HG03469 (cell line): ENCODE measurements at regions not wholly inside any gene's neighbourhood (a gene's known extent, or its start where the extent isn't known, plus 50 kb on each side); places are given as distances from the start of the nearest gene placed in this dataset.

Source experiments
- ATAC-seq: cut with Tn5 transposase; IDR thresholded peaks from one replicate; pipeline ENCODE4 v1.9.1; 2021; ENCODE audit warnings: mild to moderate bottlenecking, moderate library complexity, moderate number of reproducible peaks; ENCODE audit not compliant: unreplicated experiment

DNA sequence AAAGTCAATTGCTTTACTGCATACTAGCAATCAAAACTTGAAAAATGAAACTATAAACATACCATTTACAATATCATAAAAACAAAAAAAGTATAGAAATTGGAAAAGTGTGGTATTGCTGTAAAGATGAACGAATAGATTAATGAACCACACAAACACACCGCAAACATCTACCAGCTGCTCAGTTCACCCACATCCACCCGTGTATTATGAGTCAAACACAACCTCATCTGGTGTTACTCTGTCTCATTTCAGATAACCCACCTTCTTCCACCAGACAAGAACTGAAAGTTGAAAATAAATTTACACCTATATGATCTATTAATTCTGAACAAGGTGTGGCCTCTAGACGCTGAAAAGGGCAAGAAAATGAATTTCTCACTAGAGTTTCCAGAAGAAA is 53.3 kb downstream of the BLID start:
- no peak for ATAC-seq

DNA sequence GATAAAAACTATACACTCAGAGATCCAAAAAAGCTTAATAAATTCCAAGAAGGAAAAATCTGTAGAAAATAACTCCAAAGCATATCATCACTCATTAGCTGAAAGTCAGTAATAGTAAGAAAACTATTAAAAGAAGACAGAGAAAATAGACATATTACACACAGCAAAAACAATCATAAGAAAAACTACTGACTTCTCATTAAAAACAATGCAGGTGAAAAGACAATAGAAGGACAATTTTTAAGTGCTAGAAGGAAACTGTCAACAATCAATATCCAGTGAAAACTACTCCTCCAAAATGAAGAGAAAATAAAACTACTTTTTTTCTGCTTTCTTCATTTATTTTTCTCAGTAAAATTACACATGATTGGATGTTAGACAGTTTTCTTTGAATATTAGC is 56.5 kb downstream of the BLID start:
- ATAC-seq = no peak

DNA sequence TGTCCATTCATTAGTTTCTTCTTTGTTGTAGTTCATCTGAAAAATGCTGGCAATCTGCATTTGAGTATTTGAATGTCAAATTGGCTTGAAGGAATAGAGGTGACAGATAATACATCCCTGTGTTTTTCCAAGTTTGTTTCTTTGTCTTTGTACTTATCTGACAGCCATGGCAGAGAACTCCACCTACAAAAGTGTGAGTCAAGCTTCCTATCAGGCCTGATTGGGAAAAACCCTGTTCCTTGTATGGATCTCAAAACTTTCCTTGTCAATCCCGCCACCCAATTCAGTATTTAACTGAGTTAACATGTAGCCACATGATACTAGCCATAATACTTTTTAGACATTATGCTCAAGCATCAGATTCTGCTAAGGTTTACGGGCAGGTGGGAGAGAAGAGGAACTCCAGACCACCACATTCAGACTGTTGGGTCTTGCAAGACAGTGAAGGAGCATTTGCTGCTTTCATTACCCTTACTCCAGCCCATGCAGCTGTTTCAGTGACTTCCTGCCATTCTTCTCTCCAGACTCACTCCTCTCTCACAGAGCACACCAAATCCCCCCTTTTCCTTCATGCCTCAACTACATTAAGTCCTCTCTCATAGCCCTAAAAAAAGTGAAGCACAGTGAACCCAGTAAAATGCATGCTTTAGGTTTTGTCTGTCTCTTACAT is 65.9 kb downstream of the BLID start:
- ATAC-seq = no peak

DNA sequence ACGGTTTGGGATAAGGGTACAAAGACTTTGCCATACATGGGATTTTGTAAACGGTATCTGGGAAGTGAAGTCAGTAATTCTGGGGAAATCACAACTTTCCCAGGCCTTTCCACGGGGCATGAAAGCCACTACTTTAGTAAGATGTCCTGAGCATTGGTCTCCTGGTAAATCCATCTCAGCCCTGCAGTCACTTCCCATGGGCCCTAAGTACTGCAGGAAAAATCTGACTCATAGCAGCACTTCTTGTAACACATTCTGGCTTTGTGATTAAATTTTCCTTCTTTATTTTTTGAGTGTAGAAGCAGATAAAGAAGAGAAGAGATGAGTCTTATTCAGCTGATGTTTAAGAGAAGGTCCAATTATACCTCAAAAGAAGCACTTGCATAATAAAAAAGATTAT is 67.6 kb downstream of the BLID start:
- ATAC-seq = no peak

DNA sequence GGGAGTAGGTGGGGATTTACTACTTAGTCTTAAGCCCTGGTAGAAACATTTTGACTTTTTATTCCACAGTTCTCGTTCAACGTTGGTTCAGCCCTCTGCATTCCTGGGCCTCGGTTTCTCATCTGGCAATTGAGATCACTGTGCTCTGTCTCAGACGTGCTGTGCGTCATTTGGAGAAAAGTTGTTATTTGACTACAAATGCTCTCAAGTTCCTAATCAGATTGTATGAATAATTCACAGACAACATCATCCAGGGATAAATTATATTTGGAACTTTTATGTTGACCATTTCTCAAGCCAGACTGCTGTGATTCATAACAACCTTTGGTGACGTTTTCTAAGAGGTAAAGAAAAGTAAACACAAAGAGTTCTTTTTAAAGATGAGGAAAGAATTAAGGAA is 69.2 kb downstream of the BLID start:
- ATAC-seq = no peak

DNA sequence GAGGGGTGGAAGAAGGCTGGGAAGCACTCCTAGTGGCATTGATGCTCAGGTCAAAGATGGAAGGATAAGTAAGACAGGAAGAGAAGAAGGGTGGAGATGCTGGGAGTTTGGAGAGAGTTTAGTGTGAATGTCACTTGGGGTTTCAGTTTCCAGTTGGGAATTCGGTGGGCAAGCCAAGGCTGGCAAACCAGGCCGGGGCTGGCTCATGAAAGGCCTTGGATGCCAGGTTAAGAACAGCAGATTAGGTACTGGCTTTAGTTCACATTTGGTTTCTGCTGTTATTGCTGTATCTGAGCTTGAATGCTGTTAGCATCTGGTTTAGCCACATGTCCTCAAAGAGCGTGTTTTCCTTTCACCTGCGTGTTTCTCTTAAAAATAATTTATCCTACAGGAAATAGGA is 69.6 kb downstream of the BLID start:
- no peak for ATAC-seq

DNA sequence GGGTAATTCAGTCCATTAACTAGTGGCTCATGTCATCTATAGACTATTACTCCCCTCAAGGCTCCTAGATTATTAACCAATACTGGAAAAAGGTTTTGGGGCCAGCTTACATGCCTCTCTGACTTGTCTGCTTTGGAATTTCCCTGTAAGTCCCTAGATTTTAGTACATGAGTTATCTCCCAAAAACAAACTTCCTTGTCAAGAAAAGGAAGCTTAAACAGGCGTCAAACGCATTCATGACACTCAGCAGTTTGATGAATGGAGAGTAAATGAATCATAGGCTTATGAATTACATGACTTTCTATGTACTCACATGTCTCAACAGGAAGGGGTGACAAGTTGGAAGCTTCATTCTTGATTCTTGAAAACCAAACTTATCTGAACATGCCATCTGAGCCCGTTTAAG is 70.8 kb downstream of the BLID start:
- no peak for ATAC-seq

DNA sequence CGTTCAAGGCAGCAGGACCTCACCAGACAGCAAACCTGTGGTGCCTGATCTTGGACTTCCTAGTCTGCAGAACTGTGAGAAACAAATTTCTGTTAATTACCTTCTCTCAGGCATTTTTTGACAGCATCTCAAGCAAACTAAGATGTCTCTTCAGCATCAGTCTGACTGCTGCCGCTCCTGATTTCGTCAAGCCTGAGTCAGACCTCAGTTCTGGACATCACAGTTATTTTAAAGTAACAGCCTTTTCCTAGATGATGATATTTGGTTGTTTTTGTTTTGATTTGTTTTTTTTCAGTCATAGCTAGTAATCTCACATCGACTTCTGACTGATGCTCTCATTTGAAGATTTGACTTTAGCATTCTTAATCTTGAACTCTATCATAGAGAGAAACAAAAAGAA is 71.9 kb downstream of the BLID start:
- no peak for ATAC-seq

DNA sequence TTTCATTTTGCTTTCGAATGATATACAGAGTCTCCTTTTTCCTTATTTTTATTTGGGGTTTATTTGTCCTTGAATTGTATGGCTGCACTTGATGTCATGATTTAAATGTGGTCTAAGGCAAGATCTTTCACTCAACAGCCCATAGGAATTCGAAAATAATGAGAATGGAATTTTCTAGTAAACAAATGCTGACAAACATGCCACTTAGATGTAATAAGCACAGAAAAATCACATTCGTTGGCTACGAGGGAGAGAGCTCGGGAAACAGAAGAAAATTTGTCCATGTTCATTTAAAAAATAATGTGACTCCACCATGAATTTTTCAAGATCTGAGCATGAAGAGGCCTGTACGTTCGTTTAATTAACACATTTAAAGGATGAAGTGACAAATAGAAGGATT is 73.0 kb downstream of the BLID start:
- no peak for ATAC-seq

DNA sequence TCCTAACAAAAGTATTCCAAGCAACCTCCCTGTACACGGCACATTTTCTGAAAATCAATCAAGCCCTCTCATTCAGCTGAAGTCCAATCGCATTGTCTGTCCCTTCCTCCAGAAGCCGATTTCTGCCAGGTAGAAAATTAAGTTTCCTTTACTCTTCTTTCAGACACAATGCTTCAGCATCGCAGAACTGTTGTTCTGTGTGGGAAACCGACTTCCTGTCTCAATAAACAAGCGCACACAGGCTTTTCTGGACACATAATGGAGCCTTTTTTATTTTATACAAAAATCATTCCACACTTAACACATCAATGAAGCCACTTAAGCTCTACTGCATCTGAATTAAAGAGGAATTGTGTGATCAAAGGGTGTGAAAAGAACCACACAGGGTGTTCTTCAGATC is 75.6 kb downstream of the BLID start:
- ATAC-seq = no peak

DNA sequence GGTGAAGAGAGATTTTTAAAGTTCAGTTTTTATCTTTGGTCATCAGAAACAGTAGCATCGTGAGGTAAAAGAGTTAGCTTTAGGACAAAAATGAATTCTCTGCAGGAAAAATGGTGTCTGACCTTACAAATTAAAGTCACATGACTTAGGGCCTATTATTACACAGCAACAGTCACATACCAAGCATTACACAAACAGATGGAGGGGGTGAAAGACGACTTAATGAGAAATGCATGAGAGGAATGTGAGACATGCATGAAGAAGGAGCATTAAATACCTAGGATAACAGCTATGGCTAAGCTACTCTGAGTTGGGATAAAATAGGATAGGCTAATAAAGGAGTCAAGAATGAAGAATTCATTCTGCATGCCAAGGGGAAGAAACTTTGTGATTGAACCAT is 77.5 kb downstream of the BLID start:
- no peak for ATAC-seq

DNA sequence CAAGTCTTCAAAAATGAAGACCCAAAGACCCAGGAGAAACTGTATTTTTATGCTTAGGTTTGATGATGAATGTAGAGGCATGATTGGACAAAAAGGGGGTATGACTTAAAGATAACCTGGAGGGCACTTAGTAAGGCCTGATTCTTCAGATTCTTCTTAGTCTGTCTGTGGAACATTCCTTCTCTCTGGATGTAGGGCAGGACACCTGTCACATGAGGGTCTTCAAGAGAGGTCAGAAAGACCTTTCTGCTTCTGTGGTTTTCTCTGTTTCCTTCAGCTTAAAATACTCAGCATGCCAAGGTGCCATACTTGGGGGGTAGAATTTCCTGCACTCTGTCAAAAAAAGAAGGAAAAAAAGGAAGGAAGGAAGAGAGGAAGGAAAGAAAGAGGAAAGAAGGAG is 78.1 kb downstream of the BLID start:
- ATAC-seq = no peak

DNA sequence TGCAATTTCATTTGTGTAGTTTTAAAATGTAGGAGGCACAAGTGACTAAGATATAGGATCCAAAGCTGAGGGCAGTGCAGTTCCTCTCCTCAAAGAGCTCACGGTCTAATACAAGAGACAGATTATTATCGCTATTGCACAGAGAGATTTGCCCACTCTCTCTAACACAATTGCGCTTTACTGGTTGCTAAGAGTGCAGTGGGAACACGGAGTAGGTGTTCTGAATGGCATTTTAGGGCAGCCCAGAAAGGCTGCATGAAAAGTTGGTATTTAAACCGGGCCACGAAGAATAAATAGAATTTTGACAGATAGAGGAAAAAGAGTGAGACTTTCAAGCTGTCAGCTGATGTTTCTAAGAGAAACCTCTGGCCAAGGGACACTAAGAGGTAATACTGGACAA is 79.5 kb downstream of the BLID start:
- no peak for ATAC-seq

DNA sequence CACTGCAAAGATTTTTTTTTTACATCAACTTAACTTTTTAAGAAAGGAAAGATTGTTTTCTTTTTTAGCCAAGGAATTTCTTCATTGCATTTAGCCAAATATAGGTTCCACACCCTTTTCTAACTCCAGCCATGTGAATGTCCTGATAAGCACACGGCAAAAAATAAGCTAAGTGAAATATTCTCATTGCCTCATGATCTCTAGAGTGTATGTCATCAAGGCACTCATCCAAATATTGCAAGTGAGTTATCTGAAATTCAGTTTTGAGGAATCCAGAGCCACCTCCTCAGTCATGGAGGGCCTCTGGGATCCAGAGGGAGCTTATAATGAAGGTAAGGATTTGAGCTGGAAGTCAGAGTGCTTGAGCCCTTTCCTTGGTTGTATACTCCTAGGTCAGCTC is 80.0 kb downstream of the BLID start:
- ATAC-seq = no peak

DNA sequence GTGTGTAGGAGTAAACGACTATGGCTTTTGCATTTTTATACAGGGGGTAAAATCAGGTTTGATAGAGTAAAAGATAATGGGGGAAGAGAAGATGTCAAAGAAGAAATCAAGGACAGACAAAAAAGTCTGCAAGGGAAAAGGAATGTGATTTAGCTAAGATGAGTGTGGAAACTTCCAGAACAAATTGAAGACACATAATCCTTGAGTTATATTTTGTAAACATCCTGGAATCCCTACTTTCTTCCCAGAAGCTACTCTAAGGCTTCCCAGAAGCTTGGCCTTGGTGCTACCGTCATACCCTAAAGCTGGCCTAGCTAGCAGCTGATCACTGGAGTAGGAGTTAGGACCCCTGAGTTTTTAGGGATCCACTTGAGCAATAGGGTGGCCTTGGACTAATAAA is 82.4 kb downstream of the BLID start:
- ATAC-seq = no peak

DNA sequence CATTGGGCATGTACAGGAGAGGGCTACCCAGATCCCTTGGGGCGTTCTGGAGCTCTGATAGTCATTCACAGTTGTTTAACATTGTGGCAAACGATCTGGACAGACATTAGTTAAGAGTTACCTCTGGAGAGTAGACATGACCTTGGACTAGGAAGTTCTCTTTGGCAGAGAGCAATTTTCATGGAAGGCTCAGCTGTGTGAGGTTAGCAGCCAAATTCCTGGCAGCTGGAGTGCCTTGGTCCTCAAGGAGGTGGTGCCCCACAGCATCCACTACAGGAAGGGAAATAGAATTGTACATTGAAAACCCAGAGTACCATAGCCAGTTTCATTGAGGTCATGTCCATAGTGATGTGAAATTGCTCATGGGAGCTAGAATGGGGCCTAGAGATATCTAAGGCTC is 82.8 kb downstream of the BLID start:
- no peak for ATAC-seq

DNA sequence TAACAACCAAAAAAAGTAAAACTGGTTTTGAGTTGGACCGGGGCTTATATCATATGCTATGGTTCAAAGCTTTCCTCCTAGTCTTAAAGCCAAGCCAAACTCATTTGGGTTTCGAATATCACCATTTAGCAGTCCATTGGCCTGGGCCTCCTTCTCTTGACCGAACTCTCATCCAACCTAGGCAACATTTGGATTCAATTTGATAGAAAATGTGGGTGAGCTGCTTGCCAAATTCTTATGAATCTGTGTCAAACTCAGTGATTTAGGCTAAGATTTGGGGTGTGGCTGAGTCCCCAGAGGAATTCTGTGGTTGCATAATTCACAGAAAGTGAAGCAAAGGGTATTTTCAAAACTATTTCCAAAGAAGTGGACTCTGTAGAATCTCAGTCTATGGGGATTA is 83.7 kb downstream of the BLID start:
- no peak for ATAC-seq

DNA sequence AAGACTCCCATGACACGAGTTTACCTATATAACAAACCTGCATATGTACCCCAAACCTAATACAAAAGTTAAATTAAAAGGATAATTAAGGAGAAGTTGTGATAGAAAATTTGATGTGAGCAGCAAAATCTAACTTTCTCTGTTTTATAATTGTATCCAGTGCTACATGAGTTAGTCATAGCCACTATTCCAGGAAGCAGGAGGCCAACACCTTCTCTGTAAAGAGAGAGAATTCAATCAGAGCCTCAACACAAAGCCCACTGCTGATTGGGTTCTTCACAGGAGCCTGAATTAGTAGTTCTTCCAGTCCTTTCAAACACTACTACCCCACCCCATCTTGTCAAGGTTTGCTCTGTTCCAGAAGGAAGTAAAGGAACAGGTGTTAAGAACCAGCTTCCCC is 84.2 kb downstream of the BLID start:
- no peak for ATAC-seq

DNA sequence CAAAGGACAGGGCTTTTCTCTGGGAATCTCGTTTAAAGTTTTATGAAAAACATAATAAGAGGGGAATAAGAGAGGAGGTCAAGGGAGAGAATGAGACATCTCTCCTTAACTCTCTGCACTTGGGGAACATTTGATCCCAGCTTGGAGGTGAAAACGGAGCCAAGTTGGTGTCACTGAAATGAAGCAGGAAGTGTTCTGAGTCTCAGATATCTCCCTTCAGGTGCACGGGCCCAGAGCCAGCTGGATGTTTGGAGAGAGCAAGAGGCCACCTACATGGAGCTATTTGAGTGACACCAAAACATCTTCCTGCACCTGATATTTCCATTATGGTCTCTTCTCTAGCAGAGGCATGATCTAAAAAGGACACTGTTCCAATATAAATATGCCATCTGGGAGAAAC is 85.7 kb downstream of the BLID start:
- ATAC-seq = no peak

DNA sequence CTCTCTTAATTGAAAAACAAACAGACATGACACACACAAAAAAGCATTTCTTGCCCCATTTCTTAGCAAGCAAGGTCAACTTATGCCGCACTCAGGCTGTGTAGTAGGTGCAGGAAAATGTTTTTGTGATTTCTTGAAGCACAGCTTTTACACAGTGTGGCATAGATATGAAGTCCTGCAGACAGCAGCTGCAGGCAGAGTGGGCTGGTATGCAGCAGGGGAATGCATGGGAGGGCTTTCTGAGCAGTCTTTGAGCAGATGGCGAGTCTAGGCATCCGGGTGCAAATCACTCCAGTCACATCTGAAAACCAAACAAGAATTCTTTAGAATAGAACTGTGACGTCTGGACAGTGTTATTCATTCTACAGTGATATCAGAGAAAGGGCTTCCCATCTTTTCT is 87.5 kb downstream of the BLID start:
- no peak for ATAC-seq

DNA sequence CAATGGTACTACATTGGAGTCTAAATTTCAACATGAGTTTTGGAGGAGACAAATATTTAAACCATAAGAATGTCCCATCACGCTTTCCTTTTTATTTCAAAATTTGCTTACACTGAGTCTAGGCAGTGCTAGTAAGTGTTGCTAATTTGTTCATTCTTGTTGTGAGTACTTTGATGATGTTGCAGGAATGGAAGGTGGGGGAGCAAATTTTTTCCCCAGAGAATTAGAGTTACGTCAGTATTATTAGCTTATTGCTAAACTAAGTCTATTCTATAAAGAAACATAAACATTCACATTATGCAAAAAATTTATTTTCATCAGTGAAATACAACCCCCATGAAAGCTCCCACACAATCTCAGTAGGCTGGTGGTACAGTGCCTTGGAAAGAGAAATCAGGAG is 88.0 kb downstream of the BLID start:
- ATAC-seq = no peak

DNA sequence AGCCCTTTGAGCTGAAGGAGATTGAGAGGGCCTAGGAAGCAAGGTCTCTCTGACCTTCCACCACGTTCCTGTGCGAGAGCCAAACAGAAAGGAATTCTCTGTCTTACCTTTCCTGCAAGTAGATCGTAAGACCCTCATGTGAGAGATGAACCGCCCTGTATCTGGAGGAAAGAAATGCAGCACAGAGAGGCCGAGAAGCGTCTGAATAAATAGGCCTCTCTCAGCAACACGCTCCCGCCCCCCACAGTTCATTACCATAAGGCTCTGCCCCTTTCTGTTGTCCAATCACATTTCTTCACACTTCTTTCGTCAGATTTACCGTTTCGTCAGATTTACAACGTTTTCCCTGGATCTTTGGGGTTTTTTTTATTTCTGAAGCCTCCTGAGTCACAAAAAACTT is 90.3 kb downstream of the BLID start:
- ATAC-seq = no peak

DNA sequence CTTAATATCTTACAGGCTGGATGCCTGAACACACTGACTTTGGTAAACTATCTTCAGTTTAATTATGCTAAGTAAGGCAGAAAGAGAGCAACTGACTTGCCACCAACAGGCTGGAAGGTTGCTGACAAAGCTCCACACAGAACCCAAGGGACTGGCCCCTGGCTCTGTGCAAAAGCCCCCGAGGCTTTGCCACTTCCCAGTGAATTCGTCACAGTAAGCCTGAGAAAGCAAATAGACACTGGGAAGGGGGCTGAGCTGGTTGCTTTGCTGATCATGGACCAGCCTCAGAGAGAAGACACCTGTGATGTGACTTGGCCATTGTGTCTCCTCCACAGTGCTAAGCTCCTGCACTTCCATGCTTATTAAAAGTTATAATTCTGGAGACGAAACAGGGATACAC is 91.7 kb downstream of the BLID start:
- ATAC-seq = no peak
